PC-9 (cell line): ENCODE measurements at regions not wholly inside any gene's neighbourhood (a gene's known extent, or its start where the extent isn't known, plus 50 kb on each side); places are given as distances from the start of the nearest gene placed in this dataset.

ENCODE experiments used
- BruUV-seq: library from RNA; stranded (reverse); fragments of 400-500 nt; replicated peaks from 2 replicates; lab custom pipeline; 2021; lab: Mats Ljungman, UMichigan
- CTCF ChIA-PET: fragments of 300-600 bp; sonication (Branson Sonifier 250); formaldehyde crosslinking; loops from one replicate; lab custom pipeline; 2022; ENCODE audit warnings: antibody characterized with exemption; lab: Charles Lee
- POLR2A ChIA-PET: fragments of 300-600 bp; sonication (Branson Sonifier 250); formaldehyde crosslinking; loops from one replicate; lab custom pipeline; 2022; ENCODE audit warnings: antibody characterized with exemption; ENCODE audit not compliant: unreplicated experiment; lab: Charles Lee
- DNase-seq, 2 experiments: peaks; one replicate each; pipeline versions ENCODE4 v3.0.0 to v3.0.0-alpha.2; 2015 to 2022; ENCODE audit warnings: mixed read lengths in 1 of 2
- H2AFZ ChIP-seq: fragments of 200-600 bp; sonication (generic); 2 replicates; pipeline ENCODE4 v1.8.1; 2017; ENCODE audit warnings: antibody characterized with exemption
- H3F3A ChIP-seq: fragments of 200-600 bp; sonication (generic); 2 replicates; pipeline ENCODE4 v1.8.1; 2017; ENCODE audit warnings: antibody characterized with exemption, mild to moderate bottlenecking, low read depth; ENCODE audit not compliant: insufficient read depth
- H3K27ac ChIP-seq: fragments of 200-600 bp; sonication (generic); 2 replicates; pipeline ENCODE4 v1.6.1; 2016; ENCODE audit warnings: mixed run types
- H3K27me3 ChIP-seq: fragments of 200-600 bp; sonication (generic); 2 replicates; pipeline ENCODE4 v1.6.1; 2016; ENCODE audit warnings: low read depth, mixed run types; ENCODE audit not compliant: insufficient read depth
- H3K36me3 ChIP-seq: fragments of 200-600 bp; sonication (generic); 2 replicates; pipeline ENCODE4 v1.6.1; 2016; ENCODE audit warnings: low read depth, mixed run types
- H3K4me1 ChIP-seq: fragments of 200-600 bp; sonication (generic); replicated peaks from 2 replicates; pipeline ENCODE4 v1.6.1; 2016; ENCODE audit warnings: mixed run types; ENCODE audit not compliant: insufficient read depth
- H3K4me2 ChIP-seq: fragments of 200-600 bp; sonication (generic); 2 replicates; pipeline ENCODE4 v1.6.1; 2017; ENCODE audit warnings: mixed run types
- H3K4me3 ChIP-seq: fragments of 200-600 bp; sonication (generic); 2 replicates; pipeline ENCODE4 v1.6.1; 2016; ENCODE audit warnings: mixed run types
- H3K79me2 ChIP-seq: fragments of 200-600 bp; sonication (generic); 2 replicates; pipeline ENCODE4 v1.6.1; 2017; ENCODE audit warnings: low read depth, mixed run types
- H3K9me2 ChIP-seq: fragments of 200-600 bp; sonication (generic); 2 replicates; pipeline ENCODE4 v1.8.1; 2017; ENCODE audit warnings: mild to moderate bottlenecking; ENCODE audit not compliant: insufficient read depth
- H3K9me3 ChIP-seq: fragments of 200-600 bp; sonication (generic); 2 replicates; pipeline ENCODE4 v1.8.1; 2016; ENCODE audit warnings: low read depth; ENCODE audit not compliant: insufficient read depth
- H4K20me1 ChIP-seq: fragments of 200-600 bp; sonication (generic); 2 replicates; pipeline ENCODE4 v1.8.1; 2017; ENCODE audit not compliant: insufficient read depth
- CTCF ChIP-seq: fragments of 200-600 bp; sonication (generic); conservative IDR thresholded peaks from 2 replicates; pipeline ENCODE4 v1.6.1; 2017; ENCODE audit warnings: mixed run types, antibody characterized with exemption, mild to moderate bottlenecking, moderate library complexity
- EZH2 ChIP-seq: fragments of 200-600 bp; sonication (generic); IDR thresholded peaks from 2 replicates; pipeline ENCODE4 v1.8.0; 2017; ENCODE audit warnings: antibody characterized with exemption, low read depth
- intact Hi-C: fragments of 100-400 bp; cut with micrococcal nuclease; formaldehyde crosslinking; loops from one replicate; pipeline ENCODE4 v1.10.0; 2022; ENCODE audit not compliant: unreplicated experiment

DNA sequence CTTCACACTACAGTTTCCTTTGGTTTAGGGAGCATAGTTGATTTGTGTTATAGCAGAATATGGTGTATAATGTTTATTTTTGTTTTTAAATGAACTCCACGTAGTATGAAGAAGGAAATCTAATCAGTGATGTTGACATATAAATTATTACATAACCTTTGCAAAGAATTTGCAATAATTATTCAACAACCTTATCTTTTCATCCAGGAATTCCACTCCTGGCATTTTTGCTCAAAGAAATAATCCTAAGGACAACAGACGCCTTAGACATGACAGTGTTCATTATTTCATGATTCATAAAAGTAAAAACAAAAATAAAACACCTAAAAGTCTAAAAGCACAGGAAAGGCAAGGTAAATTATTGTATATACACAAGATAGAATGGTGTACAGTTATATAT lies 229.2 kb downstream of the EPM2A start:
- ChIA-PET POLR2A (no interaction called here), CTCF (no interaction called here)
- TF ChIP-seq EZH2, result no peak
- no peak for TF ChIP-seq CTCF
- H4K20me1 ChIP-seq, result no peaks in the 10 kb centered on the region
- no peak overlapping the region for H3K27ac ChIP-seq
- H3K4me1 ChIP-seq, result 0 out of 2 replicates have a peak, but pooled peaks cover 7% of the 10 kb centered on the region
- no peaks in the 10 kb centered on the region for H3K9me2 ChIP-seq
- no peaks in the 10 kb centered on the region for H3F3A ChIP-seq
- H3K4me3 ChIP-seq, result no peak overlapping the region
- DNase-seq, result no peak
- H3K79me2 ChIP-seq, result no peaks in the 10 kb centered on the region
- no peaks in the 10 kb centered on the region for H3K36me3 ChIP-seq
- H2AFZ ChIP-seq, result no peak overlapping the region
- no peak overlapping the region for H3K4me2 ChIP-seq
- peaks cover 4% of the 10 kb centered on the region; the same call in 1 of the 2 replicates for H3K9me3 ChIP-seq
- intact Hi-C loops, result no loop called here
- H3K27me3 ChIP-seq, result no peaks in the 10 kb centered on the region
- no TSS peak for BruUV-seq

GRCh38 chr6:145506565-145506964 lies 228.8 kb downstream of the EPM2A start:
- Histone ChIP-seq H4K20me1 (no peaks in the 10 kb centered on the region), H3K79me2 (no peaks in the 10 kb centered on the region), H3K4me1 (0 out of 2 replicates have a peak, but pooled peaks cover 7% of the 10 kb centered on the region), H3K27ac (no peak overlapping the region), H3F3A (no peaks in the 10 kb centered on the region), H3K9me2 (no peaks in the 10 kb centered on the region), H3K36me3 (no peaks in the 10 kb centered on the region), H2AFZ (no peak overlapping the region), H3K27me3 (no peaks in the 10 kb centered on the region), H3K4me3 (no peak overlapping the region), H3K9me3 (peaks cover 4% of the 10 kb centered on the region; the same call in 1 of the 2 replicates), H3K4me2 (no peak overlapping the region)
- ChIA-PET POLR2A (no interaction called here), CTCF (no interaction called here)
- TF ChIP-seq EZH2, result no peak
- no peak for TF ChIP-seq CTCF
- no peak for DNase-seq
- BruUV-seq, result no TSS peak
- intact Hi-C loops, result no loop called here

DNA sequence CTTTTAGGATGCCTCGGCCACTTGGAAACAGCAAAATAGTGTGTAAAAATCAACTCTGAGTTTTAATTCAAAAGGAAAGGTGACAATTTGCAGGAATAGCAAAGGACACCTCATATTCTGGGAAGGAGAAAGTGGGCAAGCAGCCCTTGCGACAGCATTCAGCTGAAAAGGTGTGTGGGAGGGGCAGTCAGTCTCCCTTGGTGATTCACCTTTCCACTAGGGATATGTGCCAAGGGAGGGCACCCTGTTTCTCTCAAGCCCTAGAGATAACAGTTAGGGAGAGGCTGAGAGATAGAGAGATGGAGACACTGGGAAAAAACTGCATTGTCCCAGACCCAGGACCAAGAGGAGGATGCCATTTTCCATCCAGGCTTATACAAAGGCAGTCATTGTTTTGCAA lies 228.1 kb downstream of the EPM2A start:
- Histone ChIP-seq H3K27ac (no peak overlapping the region), H3K9me3 (peaks cover 4% of the 10 kb centered on the region; the same call in 1 of the 2 replicates), H3K4me1 (0 out of 2 replicates have a peak, but pooled peaks cover 7% of the 10 kb centered on the region), H3K79me2 (no peaks in the 10 kb centered on the region), H2AFZ (no peak overlapping the region), H3K27me3 (no peaks in the 10 kb centered on the region), H3K9me2 (no peaks in the 10 kb centered on the region), H3K4me2 (no peak overlapping the region), H4K20me1 (no peaks in the 10 kb centered on the region), H3F3A (no peaks in the 10 kb centered on the region), H3K36me3 (no peaks in the 10 kb centered on the region), H3K4me3 (no peak overlapping the region)
- no peak for TF ChIP-seq CTCF
- ChIA-PET POLR2A (no interaction called here), CTCF (no interaction called here)
- DNase-seq, result no peak
- BruUV-seq, result no TSS peak
- intact Hi-C loops, result no loop called here
